DMS153 treated with DMSO at 0.1 percent for 48 hours (cell line): ENCODE measurements at regions not wholly inside any gene's neighbourhood (a gene's known extent, or its start where the extent isn't known, plus 50 kb on each side); places are given as distances from the start of the nearest gene placed in this dataset.
A peak's percentile ranks its signal among the peaks of the same experiment; 100 is the strongest.
"Not testable (repeated sequence)": the region's sequence is repeated elsewhere in the genome, so short reads cannot be mapped to it uniquely, and the experiment has no call there.

Source experiments
- DNase-seq: peaks from one replicate; lab custom pipeline; 2025; ENCODE audit not compliant: unreplicated experiment; lab: John Stamatoyannopoulos, UW

DNA sequence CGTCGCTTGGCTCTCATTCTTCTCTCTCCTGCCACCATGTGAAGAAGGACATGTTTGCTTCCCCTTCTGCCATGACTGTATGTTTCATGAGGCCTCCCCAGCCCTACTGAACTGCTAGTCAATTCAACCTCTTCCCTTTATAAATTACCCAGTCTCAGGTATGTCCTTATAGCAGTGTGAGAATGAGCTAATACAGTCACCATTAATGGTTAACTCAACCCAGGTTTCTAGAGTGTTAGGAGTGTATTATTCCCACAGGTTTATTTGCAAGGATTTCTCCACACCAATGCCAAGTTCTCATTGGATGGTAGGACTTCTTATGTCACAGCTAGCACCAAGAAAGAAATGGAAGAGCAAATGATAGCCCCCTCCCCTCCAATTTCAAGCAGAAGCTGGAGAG lies 71.9 kb downstream of the DYNAP start:
- no peak for DNase-seq

DNA sequence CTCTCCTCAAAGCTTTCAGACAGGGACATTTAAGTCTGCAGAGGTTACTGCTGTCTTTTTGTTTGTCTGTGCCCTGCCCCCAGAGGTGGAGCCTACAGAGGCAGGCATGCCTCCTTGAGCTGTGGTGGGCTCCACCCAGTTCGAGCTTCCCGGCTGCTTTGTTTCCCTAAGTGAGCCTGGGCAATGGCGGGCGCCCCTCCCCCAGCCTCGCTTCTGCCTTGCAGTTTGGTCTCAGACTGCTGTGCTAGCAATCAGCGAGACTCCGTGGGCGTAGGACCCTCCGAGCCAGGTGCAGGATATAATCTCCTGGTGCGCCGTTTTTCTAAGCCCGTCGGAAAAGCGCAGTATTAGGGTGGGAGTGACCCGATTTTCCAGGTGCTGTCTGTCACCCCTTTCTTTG lies 78.7 kb downstream of the DYNAP start:
- not testable (repeated sequence) for DNase-seq

DNA sequence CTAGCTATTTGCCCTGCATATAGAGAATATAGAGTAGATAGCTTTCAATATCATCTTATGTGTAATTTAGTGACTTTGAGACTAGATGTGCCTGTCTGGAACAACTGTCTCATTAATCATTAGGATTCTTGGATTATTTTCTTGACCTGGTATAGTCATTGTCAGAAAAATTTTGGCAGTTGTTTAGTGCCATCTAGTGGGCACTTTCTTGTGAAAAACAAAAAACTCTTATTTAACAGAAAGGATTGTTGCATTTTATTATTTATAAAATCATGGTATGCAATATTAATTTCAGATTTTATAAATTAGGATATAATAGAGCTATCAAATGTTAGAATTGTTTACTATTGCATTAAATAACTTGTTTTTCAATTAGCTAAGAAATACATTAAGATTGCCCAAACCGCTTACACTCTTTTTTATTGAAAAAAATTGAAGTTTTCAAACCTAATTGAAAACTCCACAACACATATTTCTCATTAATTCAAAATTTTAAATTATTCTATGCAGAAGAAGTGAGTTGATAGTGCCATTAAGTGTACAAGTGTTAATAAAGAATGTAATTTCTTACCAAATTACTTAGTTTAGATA lies 80.3 kb downstream of the DYNAP start:
- DNase-seq = peak; percentile 17

DNA sequence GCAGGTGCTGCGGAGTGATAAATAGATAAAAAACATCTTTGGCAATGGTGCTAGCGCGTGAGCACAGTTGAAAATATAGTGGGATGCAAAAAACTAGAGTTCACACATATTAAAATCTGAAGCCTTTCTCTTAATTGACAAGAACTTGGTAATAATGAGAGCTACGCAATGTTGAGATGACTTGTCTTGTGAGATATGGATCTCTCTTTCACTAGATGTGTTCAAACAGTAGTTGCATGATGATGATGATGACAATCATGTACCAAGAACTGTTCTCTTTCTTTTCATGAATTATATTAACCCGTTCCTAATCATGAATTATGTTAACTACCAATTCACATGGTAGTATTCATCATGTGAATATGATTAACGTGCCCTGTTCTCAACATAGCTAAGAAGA lies 81.1 kb downstream of the DYNAP start:
- no peak for DNase-seq

DNA sequence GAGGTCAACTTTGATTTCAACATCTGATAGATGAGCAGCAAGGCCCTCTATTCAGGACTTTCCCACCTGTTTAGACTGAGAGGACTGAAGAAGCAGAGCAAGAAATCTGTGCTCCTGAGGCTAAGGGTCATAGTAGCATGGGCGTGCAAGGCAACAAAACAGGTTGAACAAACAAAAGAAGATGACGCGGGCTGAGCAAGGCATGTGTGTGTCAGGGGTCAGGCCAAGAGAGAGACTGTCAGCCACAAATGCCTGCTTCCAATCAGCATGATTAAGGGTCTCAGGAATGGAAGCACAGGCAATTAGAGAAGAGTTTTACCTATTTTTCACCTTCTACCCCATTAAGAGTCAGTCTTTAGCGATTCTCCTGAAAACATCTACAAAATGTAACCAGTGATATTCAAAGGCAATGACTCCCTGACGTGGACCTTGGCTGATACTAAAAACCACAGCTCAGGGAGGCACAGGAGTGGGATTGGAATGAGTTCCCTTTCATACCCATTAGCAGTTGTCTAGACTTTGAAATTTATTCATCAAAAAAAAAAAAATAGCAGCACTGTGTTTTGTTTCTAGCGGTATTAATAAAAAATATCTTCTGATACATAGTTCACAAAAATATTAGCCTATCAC lies 81.9 kb downstream of the DYNAP start:
- DNase-seq = no peak

DNA sequence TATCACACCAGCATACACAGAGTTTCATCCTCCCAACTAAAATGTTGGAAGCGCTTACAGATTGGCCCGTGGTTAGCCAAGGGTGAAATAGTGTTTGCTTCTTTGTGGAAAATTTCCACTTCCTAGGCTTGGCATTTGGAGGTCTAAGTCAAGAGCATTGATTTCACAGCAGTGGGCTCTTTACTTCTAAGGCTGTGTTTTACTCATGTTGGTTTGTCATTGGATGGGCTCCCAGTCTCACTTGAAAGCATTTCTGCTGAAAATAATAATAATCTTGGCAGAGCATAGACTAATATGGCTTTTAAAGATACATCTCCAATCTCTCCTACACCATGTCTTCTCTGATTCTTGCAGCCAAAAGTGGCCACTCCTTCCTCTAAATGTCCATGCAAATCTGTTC lies 82.9 kb downstream of the DYNAP start:
- no peak for DNase-seq

DNA sequence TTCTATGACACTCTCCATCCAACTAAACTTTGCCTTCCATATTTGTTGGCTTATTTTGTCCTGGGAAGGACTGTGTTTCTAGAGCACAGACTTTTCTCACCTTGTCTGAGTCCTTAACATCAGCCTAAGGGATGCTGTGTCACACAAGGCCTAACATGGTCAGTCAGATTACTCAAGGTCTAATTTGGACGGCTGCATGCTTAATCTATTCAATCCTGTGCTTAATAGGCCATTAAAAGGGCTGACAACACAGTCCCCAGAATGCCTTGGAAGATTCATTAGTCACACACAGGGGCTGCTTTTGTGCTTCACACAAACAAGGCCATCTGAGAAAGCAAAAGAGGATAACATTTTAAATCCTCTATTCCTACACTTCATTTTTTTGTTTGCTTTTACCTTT lies 84.0 kb downstream of the DYNAP start:
- no peak for DNase-seq

DNA sequence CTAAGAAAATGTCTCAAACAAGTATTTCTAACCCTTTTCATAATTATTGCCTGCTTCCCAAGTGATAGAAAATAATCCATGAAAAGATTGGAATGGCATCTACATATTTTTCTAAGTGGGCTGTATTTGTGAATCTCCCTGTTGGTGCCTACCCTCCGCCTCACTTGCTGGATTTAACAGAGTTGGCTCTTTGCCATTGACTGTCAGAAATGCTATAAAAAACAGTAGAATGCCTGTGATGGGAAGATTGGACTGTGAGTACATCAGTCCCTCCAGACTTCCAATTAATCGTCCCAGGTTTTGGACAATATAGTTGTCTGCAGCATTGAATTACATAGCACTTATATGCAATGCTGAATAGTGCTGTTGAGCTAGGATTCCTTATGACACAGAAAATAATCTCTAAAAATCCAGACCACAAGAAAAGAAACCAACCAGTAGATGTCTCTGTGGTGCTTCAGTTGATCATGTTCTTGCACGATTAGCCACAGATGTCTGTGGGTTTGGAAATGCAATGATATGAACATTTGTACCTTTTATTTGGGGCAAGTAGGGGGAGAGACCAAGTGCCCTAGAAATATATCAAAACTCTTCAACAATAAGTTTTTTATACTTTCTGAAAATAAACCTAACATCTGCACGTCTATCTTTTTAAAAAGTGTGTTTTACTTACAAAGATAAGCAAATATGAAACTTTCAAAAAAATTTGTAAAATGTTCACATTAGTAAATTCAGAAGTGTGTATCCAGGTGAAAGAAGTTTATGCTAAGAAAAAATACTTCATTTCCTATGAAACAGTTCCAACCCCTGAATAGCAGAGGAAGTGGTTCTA lies 88.5 kb downstream of the DYNAP start:
- DNase-seq = no peak

DNA sequence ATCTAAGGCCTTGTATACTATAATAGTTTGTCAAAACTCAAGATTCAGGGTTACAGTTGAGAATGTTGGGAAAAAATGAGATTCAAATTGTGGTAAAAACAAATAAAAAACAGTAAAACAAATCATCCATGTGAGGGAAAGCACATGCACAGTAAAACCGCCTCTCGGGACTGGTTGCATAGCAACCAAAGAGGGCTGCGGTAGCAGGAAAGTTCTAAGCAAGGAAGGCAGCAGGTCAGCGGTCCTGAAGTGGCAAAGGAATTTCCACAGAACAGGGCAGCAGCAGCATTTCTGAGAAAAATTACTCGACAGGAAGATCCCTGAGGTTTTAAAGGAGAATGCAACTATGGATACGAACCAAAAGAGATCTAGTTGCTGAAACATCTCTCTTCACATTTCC lies 93.7 kb downstream of the DYNAP start:
- DNase-seq = no peak

DNA sequence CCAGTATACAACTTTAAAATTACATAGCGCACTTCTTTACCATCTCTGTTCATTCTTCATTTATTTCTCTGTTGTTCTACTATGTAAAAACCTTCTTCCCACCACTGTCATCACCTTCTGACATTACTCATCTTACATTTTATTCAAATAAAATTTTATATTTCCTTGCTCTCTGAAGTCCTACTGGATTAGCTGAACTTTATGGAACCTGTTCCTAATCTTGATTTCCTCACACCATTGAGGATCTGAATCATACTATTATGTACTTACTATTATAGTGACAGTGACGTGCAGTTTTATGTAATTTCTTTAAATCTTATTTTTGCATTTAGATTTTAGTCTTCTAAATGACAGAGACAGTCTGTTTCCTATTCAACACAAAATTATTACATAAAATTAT lies 98.3 kb downstream of the DYNAP start:
- no peak for DNase-seq

DNA sequence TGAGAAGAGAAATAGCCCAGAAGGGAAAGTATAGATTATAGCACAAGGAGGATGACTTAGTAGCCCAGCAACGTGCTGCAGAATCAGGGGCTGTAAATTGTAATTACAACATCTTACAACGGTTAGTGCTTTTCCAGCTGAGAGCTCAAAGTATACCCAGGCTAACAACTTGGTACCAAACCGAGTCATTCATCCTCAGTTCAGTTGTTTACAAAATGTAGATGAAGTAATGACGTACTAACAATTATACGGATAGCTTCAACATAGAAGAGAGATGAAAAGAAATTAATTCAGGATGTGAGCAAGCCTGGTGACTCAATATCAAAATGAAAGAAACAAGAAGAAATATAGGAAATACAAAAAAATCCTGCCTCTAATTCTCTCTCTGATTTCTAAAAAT lies 99.2 kb downstream of the DYNAP start:
- no peak for DNase-seq

DNA sequence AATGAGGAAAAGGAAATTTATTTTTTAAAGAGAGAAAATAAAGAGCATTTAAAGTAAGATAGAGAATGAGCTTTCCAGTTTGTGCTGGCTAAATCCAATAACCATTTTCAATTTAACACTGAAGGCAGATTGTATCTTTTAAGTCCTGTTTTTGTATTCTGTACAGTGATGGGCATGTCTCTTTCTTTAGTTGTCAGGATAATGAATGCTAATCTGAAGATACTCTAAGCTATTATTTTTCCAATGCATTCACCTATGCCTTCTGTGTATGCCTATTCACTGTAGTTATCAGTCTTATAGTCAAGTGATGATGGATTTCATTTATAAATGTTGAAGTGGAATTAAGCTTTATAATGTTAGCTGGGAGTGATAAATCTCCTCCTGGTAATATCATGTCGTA lies 101.4 kb downstream of the DYNAP start:
- DNase-seq = no peak

DNA sequence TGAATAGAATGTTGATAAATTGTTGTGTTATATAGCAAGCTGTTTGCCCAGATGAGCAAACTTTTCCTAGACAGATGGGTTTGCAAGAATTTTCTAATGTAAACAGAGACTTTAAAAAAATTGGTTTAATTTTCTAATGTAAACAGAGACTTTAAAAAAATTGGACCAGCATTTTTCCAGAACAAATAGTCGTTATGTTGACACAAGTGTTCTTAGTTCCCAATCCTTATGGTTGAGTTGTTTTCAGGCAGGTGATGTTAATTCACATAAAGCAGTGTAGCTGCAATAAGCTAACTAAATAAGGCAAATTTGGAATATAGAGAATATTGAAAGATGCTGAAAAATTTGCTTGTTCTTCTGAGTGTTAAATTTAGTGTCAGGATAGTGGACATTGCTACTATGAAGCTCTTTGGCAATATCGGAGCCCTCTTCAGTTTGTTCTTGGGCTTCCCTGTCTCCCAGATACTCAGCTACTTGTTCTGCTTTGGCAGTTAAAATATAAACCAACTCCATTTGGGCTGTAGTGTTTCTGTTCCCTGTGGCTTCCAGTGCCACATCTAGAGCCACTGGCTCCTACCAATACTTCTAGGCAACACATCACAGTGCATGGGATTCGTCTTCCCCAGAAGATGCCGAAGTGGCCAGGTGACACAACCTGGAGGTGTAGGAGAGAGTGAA lies 105.7 kb downstream of the DYNAP start:
- DNase-seq = no peak

DNA sequence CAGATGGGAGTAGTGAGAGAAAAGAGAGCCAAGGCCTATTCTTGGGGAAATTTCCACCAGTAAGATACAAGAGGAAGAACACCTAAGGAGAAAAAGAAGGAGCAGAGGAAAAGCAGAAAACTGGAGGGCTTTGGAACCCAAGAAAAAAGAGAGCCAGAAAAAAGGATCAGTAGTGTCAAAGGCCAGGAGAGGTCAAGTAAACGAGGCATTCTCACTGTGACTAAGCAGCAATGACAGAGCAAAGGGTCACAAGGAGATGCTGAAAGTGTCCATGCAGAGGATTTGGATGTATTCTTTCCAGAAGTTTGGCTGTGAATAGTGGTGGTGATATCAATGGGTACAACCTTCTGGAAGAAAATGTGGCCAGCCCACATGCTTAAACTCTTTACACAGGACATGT lies 109.5 kb downstream of the DYNAP start:
- no peak for DNase-seq

DNA sequence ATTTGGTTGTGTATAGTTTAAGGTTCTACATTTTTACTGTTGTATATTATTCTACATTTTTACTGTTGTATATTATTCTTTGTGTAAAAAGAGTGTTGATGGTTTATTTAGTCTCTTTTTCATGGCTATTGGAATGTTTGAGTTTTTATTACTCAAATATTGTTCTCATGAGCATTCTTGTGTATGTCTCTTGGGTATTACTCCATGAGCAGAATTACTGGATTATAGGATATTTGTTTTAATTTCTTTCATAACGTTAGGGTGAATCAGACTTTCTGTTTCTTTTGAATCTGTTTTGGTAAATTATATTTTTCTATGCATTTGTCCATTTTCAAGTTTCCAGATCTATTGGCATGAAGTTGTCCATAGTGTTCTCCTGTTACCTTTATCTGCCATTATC lies 111.6 kb downstream of the DYNAP start:
- no peak for DNase-seq

DNA sequence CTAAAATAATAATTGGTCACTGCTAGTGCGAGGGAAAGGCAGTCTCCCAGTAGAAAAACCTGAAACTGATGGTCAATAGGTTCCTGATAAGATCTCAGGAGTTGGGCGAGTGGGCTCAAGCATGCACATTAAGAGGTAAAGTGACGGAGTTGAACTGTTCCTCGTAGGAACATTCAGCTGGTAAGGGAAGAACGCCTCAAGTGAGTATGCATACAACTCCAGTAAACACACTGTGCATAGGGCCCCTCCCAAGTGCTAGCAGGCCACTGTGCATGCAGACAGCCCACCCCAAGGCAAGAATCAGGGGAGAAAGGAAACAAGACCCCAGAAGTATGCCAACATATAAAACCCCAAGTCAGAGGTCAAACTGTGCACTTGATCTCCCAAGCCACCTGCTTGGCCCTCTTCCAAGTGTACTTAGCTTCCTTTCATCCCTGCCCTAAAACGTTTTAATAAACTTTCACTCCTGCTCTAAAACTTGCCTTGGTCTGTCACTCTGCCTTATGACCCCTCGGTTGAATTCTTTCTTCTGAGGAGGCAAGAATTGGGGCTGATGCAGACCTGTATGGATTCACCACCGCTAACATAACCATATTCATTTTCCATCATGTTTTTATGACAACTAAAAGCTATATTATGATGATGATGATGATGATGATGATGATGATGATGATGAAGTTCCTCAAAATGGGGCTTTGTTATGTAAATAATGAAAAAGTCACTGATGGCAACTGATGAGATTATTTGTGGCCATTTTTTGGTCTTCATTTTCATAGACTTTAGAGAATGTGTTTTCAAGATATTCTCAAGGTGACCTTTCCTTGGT lies 118.0 kb upstream of the RAB27B start:
- no peak for DNase-seq

DNA sequence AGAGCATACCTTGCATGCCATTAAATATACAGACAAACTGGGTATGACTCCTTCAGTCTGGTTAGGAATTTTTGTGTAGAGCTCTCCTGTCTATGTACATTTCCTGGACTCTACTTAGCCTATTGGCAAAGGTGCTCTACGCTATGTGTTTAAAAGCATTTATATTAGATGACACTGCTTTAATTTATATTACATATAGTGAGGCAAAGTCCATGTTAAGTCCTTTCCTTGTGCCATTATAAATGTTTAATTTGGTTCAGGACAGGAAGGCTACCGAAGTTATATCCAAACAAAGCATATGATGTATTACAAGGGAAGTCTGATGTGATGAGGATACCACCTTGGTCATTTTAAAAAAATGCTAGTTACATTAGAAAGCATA lies 117.4 kb upstream of the RAB27B start:
- DNase-seq = no peak

DNA sequence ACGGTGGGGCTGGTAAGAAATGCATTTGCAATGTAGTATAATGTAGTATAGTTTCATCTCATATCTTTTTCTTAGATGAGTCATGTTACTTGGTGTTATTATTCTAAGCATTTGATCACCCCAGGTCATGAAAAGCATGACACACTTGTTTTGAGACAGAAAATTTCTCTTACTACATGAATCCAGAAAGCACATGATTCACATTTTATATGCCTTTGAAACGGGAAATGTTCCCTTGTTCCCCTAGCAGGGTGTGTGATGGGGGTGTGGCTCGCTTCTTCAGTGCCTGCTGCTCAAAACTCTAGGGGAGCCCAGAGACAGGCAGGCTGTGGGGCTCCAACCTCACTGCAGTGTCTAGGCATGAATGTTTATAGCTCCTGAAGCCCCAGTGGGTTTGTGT lies 116.0 kb upstream of the RAB27B start:
- DNase-seq = no peak

DNA sequence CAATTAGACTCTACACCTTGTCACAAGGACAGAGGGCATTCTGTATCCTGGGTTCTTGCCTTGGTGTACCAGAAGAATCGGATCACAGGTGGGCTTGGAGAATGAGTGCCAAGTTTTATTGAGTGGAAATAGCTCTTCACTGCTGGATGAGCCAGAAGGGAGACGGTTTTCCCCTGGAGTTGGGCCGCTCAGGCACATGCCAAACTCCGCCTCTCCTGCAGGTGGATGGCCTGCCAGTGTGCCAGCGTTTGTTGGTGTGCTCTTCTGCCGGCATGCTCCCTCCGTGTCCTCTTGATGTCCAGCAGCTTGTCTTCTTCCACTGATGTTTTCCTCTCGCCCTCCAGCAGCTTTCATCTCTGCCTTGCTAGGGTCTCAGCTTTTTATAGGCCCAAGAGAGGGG lies 115.5 kb upstream of the RAB27B start:
- no peak for DNase-seq

DNA sequence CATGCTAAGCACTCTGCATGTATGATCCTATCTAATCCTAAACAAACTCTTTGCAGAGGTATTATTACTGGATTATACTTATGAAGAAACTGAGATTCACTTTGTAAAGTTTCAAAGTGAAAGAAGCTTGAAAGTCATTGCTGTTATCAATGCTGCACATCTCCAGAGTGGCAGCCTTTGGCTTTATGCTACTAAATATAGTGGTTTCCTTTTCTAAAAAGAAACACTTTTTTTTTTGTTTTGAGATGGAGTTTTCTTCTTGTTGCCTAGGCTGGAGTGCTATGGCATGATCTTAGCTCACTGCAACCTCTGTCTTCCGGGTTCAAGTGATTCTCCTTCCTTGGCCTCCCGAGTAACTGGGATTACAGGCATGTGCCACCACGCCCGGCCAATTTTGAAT lies 114.9 kb upstream of the RAB27B start:
- no peak for DNase-seq

DNA sequence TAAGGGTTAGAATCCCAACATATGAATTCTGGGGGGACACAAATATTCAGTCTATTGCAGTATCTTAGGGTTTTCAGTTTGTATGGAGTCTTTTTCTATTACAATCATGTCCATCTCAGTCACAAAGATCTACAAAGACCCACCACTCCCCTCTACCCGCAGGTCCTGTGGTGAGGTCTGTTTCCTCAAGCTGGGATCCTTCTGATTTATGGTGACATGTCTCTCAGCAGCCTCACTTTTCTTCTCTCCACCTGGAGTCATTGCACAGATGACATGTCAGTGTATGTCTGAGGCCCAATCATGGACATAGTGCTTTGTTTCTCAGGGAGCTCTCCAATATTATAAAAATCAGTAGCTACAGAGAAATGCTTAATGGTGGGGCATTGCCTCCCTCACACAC lies 113.4 kb upstream of the RAB27B start:
- DNase-seq = no peak
